ENCODE measurements at regions not wholly inside any gene's neighbourhood (a gene's known extent, or its start where the extent isn't known, plus 50 kb on each side); places are given as distances from the start of the nearest gene placed in this dataset.
A peak's percentile ranks its signal among the peaks of the same experiment; 100 is the strongest.

- Histone ChIP-seq H3K4me1 (ENCODE audit: control insufficient read depth, insufficient read depth, low read length) (no peaks in the 10 kb centered on the region), H3K4me3 (ENCODE audit: low read length) (no peak overlapping the region), H3K9me3 (ENCODE audit: control insufficient read depth, low read depth, low read length) (no peaks in the 10 kb centered on the region), H3K36me3 (ENCODE audit: control insufficient read depth, insufficient read depth, low read length) (no peaks in the 10 kb centered on the region), H3K27ac (ENCODE audit: low read length) (no peak overlapping the region), H3K27me3 (ENCODE audit: control insufficient read depth, insufficient read depth, low read length) (no peaks in the 10 kb centered on the region)
- no CpG with 5 or more reads among the region's 10 CpGs for WGBS (ENCODE audit: insufficient coverage, low lambda C conversion rate)
- DNase-seq: peak in 1 of 2 donors; percentile 8
These were observed 204.4 kb downstream of the CXCL12 start for GRCh38 chr10:44180321-44181168.

GRCh38 chr10:44178856-44179255 is 206.0 kb downstream of the CXCL12 start:
- Histone ChIP-seq H3K27ac (ENCODE audit: low read length) (no peak overlapping the region), H3K4me3 (ENCODE audit: low read length) (no peak overlapping the region), H3K27me3 (ENCODE audit: control insufficient read depth, insufficient read depth, low read length) (no peaks in the 10 kb centered on the region), H3K4me1 (ENCODE audit: control insufficient read depth, insufficient read depth, low read length) (no peaks in the 10 kb centered on the region), H3K9me3 (ENCODE audit: control insufficient read depth, low read depth, low read length) (no peaks in the 10 kb centered on the region), H3K36me3 (ENCODE audit: control insufficient read depth, insufficient read depth, low read length) (no peaks in the 10 kb centered on the region)
- DNase-seq: no peak
- WGBS (ENCODE audit: insufficient coverage, low lambda C conversion rate): 100% methylated on average over 2 of the region's 3 CpGs

- WGBS (ENCODE audit: insufficient coverage, low lambda C conversion rate): no CpG with 5 or more reads among the region's 3 CpGs
- Histone ChIP-seq H3K36me3 (ENCODE audit: control insufficient read depth, insufficient read depth, low read length) (no peaks in the 10 kb centered on the region), H3K9me3 (ENCODE audit: control insufficient read depth, low read depth, low read length) (no peaks in the 10 kb centered on the region), H3K27me3 (ENCODE audit: control insufficient read depth, insufficient read depth, low read length) (no peaks in the 10 kb centered on the region), H3K4me3 (ENCODE audit: low read length) (no peak overlapping the region), H3K27ac (ENCODE audit: low read length) (no peak overlapping the region), H3K4me1 (ENCODE audit: control insufficient read depth, insufficient read depth, low read length) (no peaks in the 10 kb centered on the region)
- no peak for DNase-seq
These were observed 206.6 kb downstream of the CXCL12 start for GRCh38 chr10:44178281-44178680.

GRCh38 chr10:44177610-44178009 is 207.3 kb downstream of the CXCL12 start:
- no peak overlapping the region for H3K4me3 ChIP-seq (ENCODE audit: low read length)
- H3K9me3 ChIP-seq (ENCODE audit: control insufficient read depth, low read depth, low read length): no peaks in the 10 kb centered on the region
- H3K27me3 ChIP-seq (ENCODE audit: control insufficient read depth, insufficient read depth, low read length): no peaks in the 10 kb centered on the region
- no peak for DNase-seq
- H3K4me1 ChIP-seq (ENCODE audit: control insufficient read depth, insufficient read depth, low read length): peaks cover 3% of the 10 kb centered on the region
- no peak overlapping the region for H3K27ac ChIP-seq (ENCODE audit: low read length)
- H3K36me3 ChIP-seq (ENCODE audit: control insufficient read depth, insufficient read depth, low read length): no peaks in the 10 kb centered on the region
- whole genome bisulfite sequencing (ENCODE audit: insufficient coverage, low lambda C conversion rate): 80% methylated on average over 1 of the region's 7 CpGs

DNA sequence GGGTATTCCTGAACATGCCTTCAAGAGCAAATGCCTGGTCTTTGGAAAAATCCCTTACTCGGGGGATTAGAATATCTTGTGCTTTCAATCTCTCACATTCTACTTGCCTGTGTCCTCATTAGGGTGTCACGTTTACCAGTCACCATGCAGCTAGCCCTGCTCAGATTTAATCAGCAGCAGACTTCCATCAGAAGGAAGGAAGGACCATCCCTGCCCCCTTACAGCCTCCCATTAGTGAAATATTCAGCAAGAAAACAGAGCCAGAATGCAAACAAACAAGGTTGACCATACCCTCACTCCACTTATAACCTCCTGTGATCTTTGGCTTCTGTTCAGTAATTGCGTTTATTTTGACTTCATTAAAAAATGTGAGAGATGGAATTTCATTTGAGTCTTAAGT is 208.6 kb downstream of the CXCL12 start:
- Histone ChIP-seq H3K4me1 (ENCODE audit: control insufficient read depth, insufficient read depth, low read length) (peaks cover 4% of the 10 kb centered on the region), H3K27ac (ENCODE audit: low read length) (no peak overlapping the region), H3K4me3 (ENCODE audit: low read length) (no peak overlapping the region), H3K9me3 (ENCODE audit: control insufficient read depth, low read depth, low read length) (no peaks in the 10 kb centered on the region), H3K36me3 (ENCODE audit: control insufficient read depth, insufficient read depth, low read length) (no peaks in the 10 kb centered on the region), H3K27me3 (ENCODE audit: control insufficient read depth, insufficient read depth, low read length) (no peaks in the 10 kb centered on the region)
- no CpG with 5 or more reads among the region's 3 CpGs for WGBS (ENCODE audit: insufficient coverage, low lambda C conversion rate)
- DNase-seq: no peak

DNA sequence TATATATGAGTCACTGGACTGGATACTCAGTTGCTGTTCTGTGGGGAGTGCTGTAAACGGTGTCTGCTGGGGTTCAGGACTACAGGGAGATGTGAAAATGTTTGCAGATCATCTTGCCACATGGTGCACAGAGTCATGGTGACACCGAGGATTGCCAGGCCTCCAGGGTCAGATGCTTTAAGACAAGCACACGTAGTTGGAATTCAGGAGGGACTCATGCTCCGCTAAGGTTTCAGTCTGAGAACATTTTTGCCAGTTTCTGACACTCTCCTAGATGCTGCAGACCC is 211.3 kb downstream of the CXCL12 start:
- H3K4me1 ChIP-seq (ENCODE audit: control insufficient read depth, insufficient read depth, low read length): peaks cover 4% of the 10 kb centered on the region
- no peak for DNase-seq
- H3K36me3 ChIP-seq (ENCODE audit: control insufficient read depth, insufficient read depth, low read length): no peaks in the 10 kb centered on the region
- no peak overlapping the region for H3K27ac ChIP-seq (ENCODE audit: low read length)
- H3K9me3 ChIP-seq (ENCODE audit: control insufficient read depth, low read depth, low read length): no peaks in the 10 kb centered on the region
- H3K27me3 ChIP-seq (ENCODE audit: control insufficient read depth, insufficient read depth, low read length): no peaks in the 10 kb centered on the region
- no peak overlapping the region for H3K4me3 ChIP-seq (ENCODE audit: low read length)
- WGBS (ENCODE audit: insufficient coverage, low lambda C conversion rate): no CpG with 5 or more reads among the region's 4 CpGs

DNA sequence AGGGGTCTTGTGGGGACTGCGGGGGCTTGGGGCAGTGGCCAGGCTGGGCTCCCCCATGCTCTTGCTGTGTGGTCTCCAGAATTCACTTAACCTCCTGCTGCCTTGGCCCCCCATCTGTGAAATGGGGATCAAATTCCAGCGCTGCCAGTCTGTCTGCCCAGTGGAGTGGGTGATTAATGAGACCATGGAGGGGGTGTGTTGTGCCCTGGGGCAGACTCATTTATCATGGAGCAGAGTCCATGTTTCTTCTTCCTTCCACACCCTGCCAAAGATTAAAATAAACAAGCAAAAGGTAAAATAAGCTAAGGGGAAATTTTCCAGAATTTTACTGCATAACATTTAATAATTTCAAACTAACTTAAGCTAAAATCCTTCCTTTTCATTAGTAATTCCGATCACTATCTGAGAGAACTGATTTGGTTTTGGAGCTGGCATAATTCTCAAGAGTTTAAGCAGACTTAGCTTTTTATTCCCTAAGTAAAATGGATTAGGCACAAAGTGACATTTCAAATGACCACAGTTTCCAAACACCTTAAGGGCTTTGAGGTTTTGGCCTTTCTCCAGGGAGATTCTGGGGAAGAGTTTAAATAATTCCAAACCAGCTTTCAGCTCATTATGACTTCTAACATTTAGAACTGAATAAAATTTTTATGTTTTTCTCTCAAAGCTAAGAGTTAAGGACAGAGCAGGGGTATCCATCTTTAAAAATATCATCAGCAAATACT is 211.9 kb downstream of the CXCL12 start:
- peak in 1 of 2 donors; percentile 24 for DNase-seq
- H3K36me3 ChIP-seq (ENCODE audit: control insufficient read depth, insufficient read depth, low read length): no peaks in the 10 kb centered on the region
- H3K4me3 ChIP-seq (ENCODE audit: low read length): no peak overlapping the region

GRCh38 chr10:44171765-44172164 is 213.1 kb downstream of the CXCL12 start:
- no peak for DNase-seq
- H3K4me3 ChIP-seq (ENCODE audit: low read length): no peak overlapping the region
- no peaks in the 10 kb centered on the region for H3K36me3 ChIP-seq (ENCODE audit: control insufficient read depth, insufficient read depth, low read length)
- H3K4me1 ChIP-seq (ENCODE audit: control insufficient read depth, insufficient read depth, low read length): peaks cover 4% of the 10 kb centered on the region
- no peaks in the 10 kb centered on the region for H3K27me3 ChIP-seq (ENCODE audit: control insufficient read depth, insufficient read depth, low read length)
- WGBS (ENCODE audit: insufficient coverage, low lambda C conversion rate): no CpG with 5 or more reads among the region's 4 CpGs
- H3K9me3 ChIP-seq (ENCODE audit: control insufficient read depth, low read depth, low read length): no peaks in the 10 kb centered on the region
- no peak overlapping the region for H3K27ac ChIP-seq (ENCODE audit: low read length)

More for the DNA sequence above, 211.9 kb downstream of the CXCL12 start:
- Histone ChIP-seq H3K27ac (ENCODE audit: low read length) (no peak overlapping the region), H3K27me3 (ENCODE audit: control insufficient read depth, insufficient read depth, low read length) (no peaks in the 10 kb centered on the region), H3K9me3 (ENCODE audit: control insufficient read depth, low read depth, low read length) (no peaks in the 10 kb centered on the region), H3K4me1 (ENCODE audit: control insufficient read depth, insufficient read depth, low read length) (peaks cover 4% of the 10 kb centered on the region)
- WGBS (ENCODE audit: insufficient coverage, low lambda C conversion rate): 100% methylated on average over 1 of the region's 3 CpGs

DNA sequence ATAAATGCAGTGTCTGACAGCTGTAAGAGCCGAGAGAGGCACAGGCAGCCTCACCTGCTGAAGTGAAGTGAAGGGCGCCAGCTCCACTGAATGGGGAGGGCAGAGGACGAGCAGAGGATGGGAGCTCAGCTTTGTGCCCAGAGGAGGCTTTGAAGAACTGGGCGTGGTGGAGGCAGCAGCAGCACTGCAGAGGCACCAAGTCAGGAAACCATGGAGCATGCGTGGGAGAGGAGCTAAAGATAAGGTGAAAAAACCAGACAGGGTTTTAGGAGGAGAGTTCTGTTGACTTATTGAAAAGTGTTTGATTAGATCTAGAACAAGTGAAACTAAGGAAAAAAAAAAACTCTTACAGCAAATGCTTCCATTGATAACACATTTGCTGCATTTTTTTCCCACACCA is 216.4 kb downstream of the CXCL12 start:
- Histone ChIP-seq H3K27me3 (ENCODE audit: control insufficient read depth, insufficient read depth, low read length) (no peaks in the 10 kb centered on the region), H3K4me1 (ENCODE audit: control insufficient read depth, insufficient read depth, low read length) (peaks cover 4% of the 10 kb centered on the region), H3K36me3 (ENCODE audit: control insufficient read depth, insufficient read depth, low read length) (no peaks in the 10 kb centered on the region), H3K27ac (ENCODE audit: low read length) (no peak overlapping the region), H3K9me3 (ENCODE audit: control insufficient read depth, low read depth, low read length) (no peaks in the 10 kb centered on the region), H3K4me3 (ENCODE audit: low read length) (no peak overlapping the region)
- 40% methylated on average over 1 of the region's 5 CpGs for WGBS (ENCODE audit: insufficient coverage, low lambda C conversion rate)
- DNase-seq: no peak

DNA sequence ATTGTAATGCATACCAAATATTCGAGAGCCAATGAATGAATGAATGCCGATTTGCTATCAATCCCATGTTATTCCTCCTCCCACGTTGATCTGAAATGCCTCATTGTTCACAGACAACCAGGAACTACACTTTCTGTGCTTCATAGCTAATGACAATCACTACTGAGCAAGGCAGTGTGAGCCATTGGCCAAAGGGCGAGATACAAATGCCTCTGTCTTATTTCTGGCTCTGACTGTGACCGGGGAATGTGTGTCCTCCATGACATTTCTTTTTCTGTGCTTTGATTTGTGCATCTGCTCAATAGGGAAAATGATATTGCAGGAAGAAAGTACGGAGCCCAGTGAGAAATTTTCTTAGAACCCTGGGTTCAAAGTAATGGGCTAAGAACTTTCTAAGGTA is 217.1 kb downstream of the CXCL12 start:
- H3K4me1 ChIP-seq (ENCODE audit: control insufficient read depth, insufficient read depth, low read length): peaks cover 2% of the 10 kb centered on the region
- WGBS (ENCODE audit: insufficient coverage, low lambda C conversion rate): no CpG with 5 or more reads among the region's 6 CpGs
- H3K27me3 ChIP-seq (ENCODE audit: control insufficient read depth, insufficient read depth, low read length): no peaks in the 10 kb centered on the region
- H3K36me3 ChIP-seq (ENCODE audit: control insufficient read depth, insufficient read depth, low read length): no peaks in the 10 kb centered on the region
- no peak overlapping the region for H3K27ac ChIP-seq (ENCODE audit: low read length)
- H3K4me3 ChIP-seq (ENCODE audit: low read length): no peak overlapping the region
- DNase-seq: no peak
- no peaks in the 10 kb centered on the region for H3K9me3 ChIP-seq (ENCODE audit: control insufficient read depth, low read depth, low read length)
